Stomach (tissue), 8 donors: ENCODE measurements at regions not wholly inside any gene's neighbourhood (a gene's known extent, or its start where the extent isn't known, plus 50 kb on each side); places are given as distances from the start of the nearest gene placed in this dataset.
A peak's percentile ranks its signal among the peaks of the same experiment; 100 is the strongest.

ENCODE experiments used
- DNase-seq, 2 donors: peaks; one replicate each; pipeline versions ENCODE4 v3.0.0 to v3.0.0-alpha.2; 2013 to 2019
- H3K27ac ChIP-seq, 5 donors: fragments of 200-600 bp in 4 of 5; sonication (generic) in 4 of 5; one replicate each; pipeline ENCODE4 v1.5.1; 2013 to 2019; ENCODE audit warnings: mild to moderate bottlenecking in 1 of 5, moderate library complexity in 1 of 5
- H3K27me3 ChIP-seq, 3 donors: fragments of 200-600 bp; sonication (generic); one replicate each; pipeline ENCODE4 v1.5.1; 2017 to 2019; ENCODE audit warnings: mixed run types in 1 of 3
- H3K36me3 ChIP-seq, 4 donors: fragments of 200-600 bp; sonication (generic); 1 replicate in 3 of 4; 2 replicates in 1 of 4; pipeline ENCODE4 v1.5.1; 2016 to 2019
- H3K4me1 ChIP-seq, 4 donors: fragments of 200-600 bp; sonication (generic); one replicate each; pipeline ENCODE4 v1.5.1; 2016 to 2019
- H3K4me3 ChIP-seq, 4 donors: fragments of 200-600 bp; sonication (generic) in 3 of 4; one replicate each; pipeline ENCODE4 v1.5.1; 2016 to 2019; ENCODE audit warnings: mild to moderate bottlenecking in 1 of 4
- H3K9me3 ChIP-seq, 4 donors: fragments of 200-600 bp; sonication (generic); one replicate each; pipeline ENCODE4 v1.5.1; 2016 to 2019
- CTCF ChIP-seq, 7 experiments: fragments of 450-650 bp in 4 of 7; fragments of 200-600 bp in 3 of 7; sonication (generic) in 3 of 7; IDR thresholded peaks; one replicate each; pipeline ENCODE4 v1.5.1; 2016 to 2019; ENCODE audit warnings: antibody characterized with exemption in 7 of 7, control low read depth in 2 of 7, mild to moderate bottlenecking in 1 of 7
- EP300 ChIP-seq: sonication (generic); formaldehyde crosslinking; IDR thresholded peaks from one replicate; pipeline ENCODE4 v1.6.1; 2017; ENCODE audit warnings: antibody characterized with exemption
- POLR2A ChIP-seq, 4 donors: fragments of 450-650 bp; IDR thresholded peaks; one replicate each; pipeline ENCODE4 v1.6.1; 2016; ENCODE audit warnings: antibody characterized with exemption in 4 of 4, control low read depth in 2 of 4, mild to moderate bottlenecking in 1 of 4, moderate library complexity in 1 of 4
- POLR2AphosphoS5 ChIP-seq, 3 donors: sonication (generic); formaldehyde crosslinking; IDR thresholded peaks; one replicate each; pipeline ENCODE4 v1.6.1; 2016; ENCODE audit warnings: antibody characterized with exemption in 3 of 3
- WGBS, 5 donors: extraction: QIAGEN DNeasy Blood & Tissue Kit in 3 of 5; methylation state at CpG; one replicate each; pipeline versions ENCODE4 v1.1.5 to v1.1.7; 2013 to 2018; 5-methylcytosine and 5-hydroxymethylcytosine counted together
- intact Hi-C: fragments of 100-400 bp; cut with DNase I; formaldehyde crosslinking; loops from one replicate; pipeline ENCODE4 v1.15.1; 2023; ENCODE audit warnings: low total_unique reads
- donor health status: healthy with polysubstance abuse.
- donor health status: Bipolar disorder and iron deficiency.
- donor health status: healthy.

- Histone ChIP-seq H3K4me1 (no peaks in the 10 kb centered on the region), H3K36me3 (no peaks in the 10 kb centered on the region), H3K27me3 (no peaks in the 10 kb centered on the region), H3K4me3 (no peak overlapping the region), H3K9me3 (no peaks in the 10 kb centered on the region), H3K27ac (no peak overlapping the region)
- WGBS, 5 donors, result 38 to 63% (median 50%) methylated on average over 1 of the region's 1 CpG
- TF ChIP-seq CTCF (IDR thresholded peaks at IDR 0.05), result no peak
- no peak for TF ChIP-seq EP300
- TF ChIP-seq POLR2AphosphoS5 (IDR thresholded peaks at IDR 0.05), result no peak
- TF ChIP-seq POLR2A (IDR thresholded peaks at IDR 0.05), result no peak
- DNase-seq, result peak in 1 of 2 donors; percentile 10
- intact Hi-C loops, result no loop called here
These were observed 579.8 kb upstream of the PKN2 start for GRCh38 chr1:88104236-88104635.

- no peaks in the 10 kb centered on the region for H3K27me3 ChIP-seq
- no peaks in the 10 kb centered on the region for H3K36me3 ChIP-seq
- no peaks in the 10 kb centered on the region for H3K4me1 ChIP-seq
- H3K27ac ChIP-seq, result no peak overlapping the region
- no peaks in the 10 kb centered on the region for H3K9me3 ChIP-seq
- no peak overlapping the region for H3K4me3 ChIP-seq
- WGBS, 5 donors, result 58 to 84% (median 61%) methylated on average over 2 of the region's 2 CpGs
- no peak for DNase-seq
- no peak for TF ChIP-seq POLR2AphosphoS5 (IDR thresholded peaks at IDR 0.05)
- TF ChIP-seq EP300, result no peak
- no peak for TF ChIP-seq POLR2A (IDR thresholded peaks at IDR 0.05)
- TF ChIP-seq CTCF (IDR thresholded peaks at IDR 0.05), result no peak
- intact Hi-C loops, result no loop called here
These were observed 579.2 kb upstream of the PKN2 start for GRCh38 chr1:88104886-88105285.

- TF ChIP-seq EP300 (no peak), POLR2AphosphoS5 (IDR thresholded peaks at IDR 0.05) (no peak), CTCF (IDR thresholded peaks at IDR 0.05) (no peak), POLR2A (IDR thresholded peaks at IDR 0.05) (no peak)
- H3K27ac ChIP-seq, result no peak overlapping the region
- no peaks in the 10 kb centered on the region for H3K36me3 ChIP-seq
- no peak for DNase-seq
- H3K4me3 ChIP-seq, result no peak overlapping the region
- no peaks in the 10 kb centered on the region for H3K27me3 ChIP-seq
- WGBS, 5 donors, result 45 to 77% (median 58%) methylated on average over 3 of the region's 3 CpGs
- peaks cover 0 to 6% (median 3%) of the 10 kb centered on the region in 4 donors for H3K4me1 ChIP-seq
- no peaks in the 10 kb centered on the region for H3K9me3 ChIP-seq
- intact Hi-C loops, result no loop called here
These were observed 572.3 kb upstream of the PKN2 start for GRCh38 chr1:88111816-88112215.

GRCh38 chr1:88117597-88117996 is 566.5 kb upstream of the PKN2 start:
- no peak for TF ChIP-seq EP300
- no peak for TF ChIP-seq CTCF (IDR thresholded peaks at IDR 0.05)
- TF ChIP-seq POLR2AphosphoS5 (IDR thresholded peaks at IDR 0.05), result no peak
- TF ChIP-seq POLR2A (IDR thresholded peaks at IDR 0.05), result no peak
- 79 to 88% (median 80%) methylated on average over 4 of the region's 4 CpGs for WGBS, 5 donors
- intact Hi-C loops, result no loop called here

More at GRCh38 chr1:88117597-88117996, 566.5 kb upstream of the PKN2 start:
- H3K27ac ChIP-seq, result no peak overlapping the region
- H3K4me1 ChIP-seq, result no peaks in the 10 kb centered on the region
- no peak for DNase-seq
- H3K27me3 ChIP-seq, result no peaks in the 10 kb centered on the region
- no peak overlapping the region for H3K4me3 ChIP-seq
- no peaks in the 10 kb centered on the region for H3K9me3 ChIP-seq
- H3K36me3 ChIP-seq, result no peaks in the 10 kb centered on the region
